SK-N-SH (cell line): ENCODE measurements at regions not wholly inside any gene's neighbourhood (a gene's known extent, or its start where the extent isn't known, plus 50 kb on each side); places are given as distances from the start of the nearest gene placed in this dataset.

Experiments used
- CTCF ChIA-PET: fragments of 300-600, 350-600 bp; formaldehyde crosslinking; extraction: SDS; loops from one replicate; lab custom pipeline; 2021; lab: Yijun Ruan, JAX
- POLR2A ChIA-PET: fragments of 350-600 bp; sonication (Branson Sonifier 250); formaldehyde crosslinking; extraction: SDS; loops from one replicate; lab custom pipeline; 2020; ENCODE audit warnings: antibody characterized with exemption, inconsistent platforms; lab: Yijun Ruan, JAX
- DNase-seq: peaks from one replicate; pipeline ENCODE4 v3.0.0; 2012
- H2AFZ ChIP-seq: fragments of 200-600 bp; sonication (generic); 2 replicates; pipeline ENCODE4 v1.8.1; 2016; ENCODE audit warnings: antibody characterized with exemption, mild to moderate bottlenecking, low read depth
- H3F3A ChIP-seq: fragments of 200-600 bp; sonication (generic); replicated peaks from 2 replicates; pipeline ENCODE3; 2016; ENCODE audit warnings: antibody characterized with exemption, mild to moderate bottlenecking; ENCODE audit not compliant: insufficient read depth
- H3K27ac ChIP-seq, 2 experiments: fragments of 200-500 bp in 1 of 2; fragments of 200-600 bp in 1 of 2; sonication (Bioruptor generic) in 1 of 2; sonication (generic), shearing (Covaris generic) in 1 of 2; 2 replicates each; pipeline versions ENCODE4 v1.5.1 to v1.6.1; 2014 to 2016; ENCODE audit warnings: low read depth in 2 of 2, inconsistent platforms in 1 of 2, low read length in 1 of 2, mild to moderate bottlenecking in 1 of 2, mixed read lengths in 1 of 2
- H3K27me3 ChIP-seq: fragments of 200-600 bp; sonication (generic), shearing (Covaris generic); 2 replicates; pipeline ENCODE4 v1.6.1; 2016; ENCODE audit warnings: mixed run types; ENCODE audit not compliant: insufficient read depth
- H3K36me3 ChIP-seq, 2 experiments: fragments of 200-500 bp in 1 of 2; fragments of 200-600 bp in 1 of 2; sonication (Bioruptor generic) in 1 of 2; sonication (generic) in 1 of 2; replicated peaks in 1 of 2; 2 replicates each; pipeline versions ENCODE3 to v1.5.1; 2014 to 2016; ENCODE audit warnings: low read length in 1 of 2, mild to moderate bottlenecking in 1 of 2; ENCODE audit not compliant: insufficient read depth in 2 of 2, control insufficient read depth in 1 of 2
- H3K4me1 ChIP-seq, 2 experiments: fragments of 200-500 bp in 1 of 2; fragments of 200-600 bp in 1 of 2; sonication (Bioruptor generic) in 1 of 2; sonication (generic), shearing (Covaris generic) in 1 of 2; 2 replicates each; pipeline versions ENCODE4 v1.5.1 to v1.6.1; 2014 to 2016; ENCODE audit warnings: low read depth in 1 of 2, low read length in 1 of 2, mixed run types in 1 of 2; ENCODE audit not compliant: insufficient read depth in 2 of 2, control insufficient read depth in 1 of 2
- H3K4me2 ChIP-seq: fragments of 200-600 bp; sonication (generic), shearing (Covaris generic); 2 replicates; pipeline ENCODE4 v1.6.1; 2017; ENCODE audit warnings: mixed run types
- H3K4me3 ChIP-seq, 2 experiments: fragments of 200-500 bp in 1 of 2; fragments of 200-600 bp in 1 of 2; sonication (Bioruptor generic) in 1 of 2; sonication (generic), shearing (Covaris generic) in 1 of 2; 2 replicates each; pipeline versions ENCODE4 v1.5.1 to v1.8.1; 2014 to 2016; ENCODE audit warnings: low read depth in 2 of 2, inconsistent platforms in 1 of 2, low read length in 1 of 2, mild to moderate bottlenecking in 1 of 2, mixed read lengths in 1 of 2, moderate library complexity in 1 of 2
- H3K79me2 ChIP-seq: fragments of 200-600 bp; sonication (generic); 2 replicates; pipeline ENCODE4 v1.8.1; 2017; ENCODE audit warnings: mild to moderate bottlenecking; ENCODE audit not compliant: insufficient read depth
- H3K9ac ChIP-seq: fragments of 200-600 bp; sonication (generic); 2 replicates; pipeline ENCODE4 v1.6.1; 2017; ENCODE audit warnings: mixed run types
- H3K9me2 ChIP-seq: fragments of 200-600 bp; sonication (generic); 2 replicates; pipeline ENCODE4 v1.6.1; 2017; ENCODE audit warnings: mixed run types
- H3K9me3 ChIP-seq: fragments of 200-600 bp; sonication (generic); 2 replicates; pipeline ENCODE4 v1.6.1; 2017; ENCODE audit warnings: mixed run types, mild to moderate bottlenecking, moderate library complexity
- H4K20me1 ChIP-seq: fragments of 200-600 bp; sonication (generic); 2 replicates; pipeline ENCODE4 v1.6.1; 2017; ENCODE audit warnings: mild to moderate bottlenecking, mixed run types; ENCODE audit not compliant: insufficient read depth
- ELF1 ChIP-seq: IDR thresholded peaks from 2 replicates; pipeline ENCODE4 v1.4.0; 2012
- EP300 ChIP-seq, 2 experiments: IDR thresholded peaks; 2 replicates each; pipeline versions ENCODE4 v1.4.0 to v1.6.1; 2012; ENCODE audit warnings: borderline replicate concordance in 1 of 2, low read depth in 1 of 2, low read length in 1 of 2
- FOXM1 ChIP-seq: IDR thresholded peaks from 2 replicates; pipeline ENCODE4 v1.4.0; 2012; ENCODE audit warnings: low read depth, mild to moderate bottlenecking
- GABPA ChIP-seq: IDR thresholded peaks from 2 replicates; pipeline ENCODE4 v1.4.0; 2012; ENCODE audit warnings: low read depth, mild to moderate bottlenecking
- MEF2A ChIP-seq: IDR thresholded peaks from 2 replicates; pipeline ENCODE4 v1.4.0; 2012; ENCODE audit warnings: low read depth, borderline replicate concordance
- MXI1 ChIP-seq: IDR thresholded peaks from 2 replicates; pipeline ENCODE4 v1.6.1; 2012; ENCODE audit warnings: mild to moderate bottlenecking, low read depth, low read length, improper control_type of control experiment
- NFIC ChIP-seq: IDR thresholded peaks from 2 replicates; pipeline ENCODE4 v1.4.0; 2012; ENCODE audit warnings: borderline replicate concordance
- POLR2AphosphoS5 ChIP-seq: IDR thresholded peaks from 2 replicates; pipeline ENCODE4 v1.6.1; 2012; ENCODE audit warnings: low read depth, low read length
- RAD21 ChIP-seq: IDR thresholded peaks from 2 replicates; pipeline ENCODE4 v1.6.1; 2012; ENCODE audit warnings: mild to moderate bottlenecking, low read length
- RFX5 ChIP-seq: IDR thresholded peaks from 2 replicates; pipeline ENCODE4 v1.6.1; 2012; ENCODE audit warnings: mild to moderate bottlenecking, improper control_type of control experiment, low read length
- SMC3 ChIP-seq: IDR thresholded peaks from 2 replicates; pipeline ENCODE4 v1.6.1; 2012; ENCODE audit warnings: low read depth, low read length, improper control_type of control experiment
- TAF1 ChIP-seq: IDR thresholded peaks from 2 replicates; pipeline ENCODE4 v1.6.1; 2012; ENCODE audit warnings: low read depth, mild to moderate bottlenecking, low read length, moderate library complexity, borderline replicate concordance
- TCF12 ChIP-seq: IDR thresholded peaks from 2 replicates; pipeline ENCODE4 v1.4.0; 2012
- WGBS: methylation state at CpG from one replicate; pipeline ENCODE4 v1.1.6; 2017; ENCODE audit warnings: low lambda C conversion rate; 5-methylcytosine and 5-hydroxymethylcytosine counted together
- TF ChIP-seq, protein P1 (sequence below): fragments of 150-350 bp; IDR thresholded peaks from 2 replicates; pipeline ENCODE4 v1.6.1; 2017; ENCODE audit warnings: antibody characterized with exemption, low read length, low read depth, borderline replicate concordance
- TF ChIP-seq, protein P2 (sequence below): fragments of 150-350 bp; IDR thresholded peaks from 2 replicates; pipeline ENCODE4 v1.6.1; 2016; ENCODE audit warnings: mild to moderate bottlenecking, low read depth, low read length
- TF ChIP-seq, protein P3 (sequence below): IDR thresholded peaks from 2 replicates; pipeline ENCODE4 v1.4.0; 2012; ENCODE audit warnings: low read depth
- TF ChIP-seq, protein P4 (sequence below): fragments of 200-600 bp; sonication (generic); IDR thresholded peaks from 2 replicates; pipeline ENCODE4 v1.6.1; 2017; ENCODE audit warnings: antibody characterized with exemption, mild to moderate bottlenecking, moderate library complexity

DNA sequence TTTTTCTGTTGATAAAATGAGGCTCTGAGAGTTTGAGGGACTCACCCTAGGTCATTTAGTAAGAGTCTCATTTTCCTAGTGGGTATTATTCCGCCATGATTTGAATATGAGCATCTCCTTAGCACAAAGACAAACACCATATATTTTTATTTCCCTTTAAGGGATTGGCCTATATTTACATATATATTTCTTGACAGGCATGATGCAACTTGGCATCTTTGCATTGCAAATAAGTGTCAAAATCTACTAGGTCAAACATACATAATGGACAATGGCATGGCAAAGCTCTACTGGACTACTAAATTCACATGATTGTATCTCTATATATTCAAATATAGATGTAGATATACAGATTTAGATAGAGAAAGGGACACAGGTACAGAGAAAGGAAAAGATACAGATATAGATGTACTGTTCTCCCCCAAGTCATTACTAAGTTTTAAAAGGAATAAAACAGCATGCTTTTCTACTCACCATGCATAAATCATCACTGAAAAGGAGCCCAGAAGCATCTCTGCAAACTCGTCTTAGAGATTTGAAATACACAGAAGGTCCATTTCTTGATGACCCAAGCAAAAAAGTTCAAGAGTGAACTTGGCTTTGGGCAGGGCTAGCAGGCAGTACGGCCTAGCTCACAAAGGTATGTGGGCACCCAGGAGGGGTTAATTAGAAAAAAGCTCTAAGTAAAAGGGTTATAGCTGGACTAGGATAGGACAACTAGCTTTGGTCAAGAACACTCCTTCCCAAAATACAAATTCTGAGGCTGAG is 495.8 kb downstream of the NTRK3 start:
- H3K4me1 ChIP-seq = peaks cover 11 to 30% of the 10 kb centered on the region in 2 experiments
- H2AFZ ChIP-seq = no peak overlapping the region
- peaks cover 18% of the 10 kb centered on the region for H3F3A ChIP-seq
- TF ChIP-seq, protein P1, sequence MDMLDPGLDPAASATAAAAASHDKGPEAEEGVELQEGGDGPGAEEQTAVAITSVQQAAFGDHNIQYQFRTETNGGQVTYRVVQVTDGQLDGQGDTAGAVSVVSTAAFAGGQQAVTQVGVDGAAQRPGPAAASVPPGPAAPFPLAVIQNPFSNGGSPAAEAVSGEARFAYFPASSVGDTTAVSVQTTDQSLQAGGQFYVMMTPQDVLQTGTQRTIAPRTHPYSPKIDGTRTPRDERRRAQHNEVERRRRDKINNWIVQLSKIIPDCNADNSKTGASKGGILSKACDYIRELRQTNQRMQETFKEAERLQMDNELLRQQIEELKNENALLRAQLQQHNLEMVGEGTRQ = no peak
- TF ChIP-seq, protein P2, sequence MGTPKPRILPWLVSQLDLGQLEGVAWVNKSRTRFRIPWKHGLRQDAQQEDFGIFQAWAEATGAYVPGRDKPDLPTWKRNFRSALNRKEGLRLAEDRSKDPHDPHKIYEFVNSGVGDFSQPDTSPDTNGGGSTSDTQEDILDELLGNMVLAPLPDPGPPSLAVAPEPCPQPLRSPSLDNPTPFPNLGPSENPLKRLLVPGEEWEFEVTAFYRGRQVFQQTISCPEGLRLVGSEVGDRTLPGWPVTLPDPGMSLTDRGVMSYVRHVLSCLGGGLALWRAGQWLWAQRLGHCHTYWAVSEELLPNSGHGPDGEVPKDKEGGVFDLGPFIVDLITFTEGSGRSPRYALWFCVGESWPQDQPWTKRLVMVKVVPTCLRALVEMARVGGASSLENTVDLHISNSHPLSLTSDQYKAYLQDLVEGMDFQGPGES = no peak
- TF ChIP-seq ELF1 = no peak
- TF ChIP-seq FOXM1 = no peak
- no peak for TF ChIP-seq RAD21
- TF ChIP-seq NFIC = no peak
- no peak for TF ChIP-seq MXI1
- H3K27me3 ChIP-seq = no peaks in the 10 kb centered on the region
- no peaks in the 10 kb centered on the region for H3K36me3 ChIP-seq
- H3K27ac ChIP-seq = no peak overlapping the region
- H3K4me3 ChIP-seq = no peak overlapping the region
- no peak for DNase-seq
- no peaks in the 10 kb centered on the region for H3K9me2 ChIP-seq
- ChIA-PET CTCF (no interaction called here), POLR2A (no interaction called here)
- H4K20me1 ChIP-seq = no peaks in the 10 kb centered on the region
- H3K79me2 ChIP-seq = no peaks in the 10 kb centered on the region
- 78% methylated on average over 3 of the region's 3 CpGs for WGBS
- H3K9ac ChIP-seq = no peak overlapping the region
- no peaks in the 10 kb centered on the region for H3K9me3 ChIP-seq
- H3K4me2 ChIP-seq = no peak overlapping the region

DNA sequence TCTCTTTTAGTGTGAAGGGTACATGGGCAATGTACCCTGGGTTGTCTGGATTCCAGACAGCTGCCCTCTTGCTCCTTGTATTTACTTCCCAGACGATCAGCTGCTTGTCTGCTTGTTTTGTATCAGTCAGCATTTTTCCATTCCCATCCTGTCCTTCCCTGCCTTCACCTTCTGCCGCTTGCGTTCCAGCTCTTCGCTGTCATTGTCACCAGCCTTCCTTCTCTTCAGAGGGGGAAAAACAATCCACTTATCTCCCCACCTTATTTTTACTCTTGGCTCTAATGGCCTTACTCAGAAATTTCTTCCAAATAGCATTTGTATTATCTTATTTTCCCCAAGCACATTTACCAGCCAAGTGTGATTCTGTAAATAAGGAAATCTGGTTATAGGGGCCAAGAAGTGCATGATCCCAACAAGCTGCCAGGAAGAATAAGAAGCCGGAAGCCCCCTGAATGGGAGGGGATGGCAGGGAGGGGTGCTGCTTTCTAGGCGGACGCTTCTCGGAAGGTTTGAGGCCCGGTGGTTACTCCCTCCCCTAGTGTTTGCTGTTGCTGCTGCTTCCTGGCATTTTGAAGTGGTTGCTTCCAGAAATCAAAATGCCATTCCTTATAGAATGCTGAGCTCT is 497.6 kb downstream of the NTRK3 start:
- H4K20me1 ChIP-seq = no peaks in the 10 kb centered on the region
- no peaks in the 10 kb centered on the region for H3K36me3 ChIP-seq
- no peak overlapping the region for H3K4me3 ChIP-seq
- no peak overlapping the region for H2AFZ ChIP-seq
- 86% methylated on average over 9 of the region's 9 CpGs for WGBS
- no peaks in the 10 kb centered on the region for H3K9me3 ChIP-seq
- no peak overlapping the region for H3K27ac ChIP-seq
- POLR2A ChIA-PET = no interaction called here
- no peaks in the 10 kb centered on the region for H3K9me2 ChIP-seq
- no peak for DNase-seq
- no peak overlapping the region for H3K4me2 ChIP-seq
- no peak overlapping the region for H3K9ac ChIP-seq
- H3F3A ChIP-seq = peaks cover 6% of the 10 kb centered on the region
- no peaks in the 10 kb centered on the region for H3K27me3 ChIP-seq
- peaks cover 4 to 18% of the 10 kb centered on the region in 2 experiments; a peak in 3 of 4 replicates for H3K4me1 ChIP-seq
- H3K79me2 ChIP-seq = no peaks in the 10 kb centered on the region
- CTCF ChIA-PET = interaction anchor here (1.4 to 1.5 kb wide), 2 partner anchors 10 to 12 kb away, joined by 3 to 6 read pairs; no protein-coding TSS in a partner anchor
- no peak for TF ChIP-seq MXI1
- TF ChIP-seq TCF12 = no peak
- TF ChIP-seq GABPA = no peak
- no peak for TF ChIP-seq MEF2A
- TF ChIP-seq, protein P3, sequence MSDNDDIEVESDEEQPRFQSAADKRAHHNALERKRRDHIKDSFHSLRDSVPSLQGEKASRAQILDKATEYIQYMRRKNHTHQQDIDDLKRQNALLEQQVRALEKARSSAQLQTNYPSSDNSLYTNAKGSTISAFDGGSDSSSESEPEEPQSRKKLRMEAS = no peak
- no peak for TF ChIP-seq FOXM1
- no peak for TF ChIP-seq SMC3
- TF ChIP-seq, protein P1 = no peak
- no peak for TF ChIP-seq TAF1
- TF ChIP-seq, protein P4, sequence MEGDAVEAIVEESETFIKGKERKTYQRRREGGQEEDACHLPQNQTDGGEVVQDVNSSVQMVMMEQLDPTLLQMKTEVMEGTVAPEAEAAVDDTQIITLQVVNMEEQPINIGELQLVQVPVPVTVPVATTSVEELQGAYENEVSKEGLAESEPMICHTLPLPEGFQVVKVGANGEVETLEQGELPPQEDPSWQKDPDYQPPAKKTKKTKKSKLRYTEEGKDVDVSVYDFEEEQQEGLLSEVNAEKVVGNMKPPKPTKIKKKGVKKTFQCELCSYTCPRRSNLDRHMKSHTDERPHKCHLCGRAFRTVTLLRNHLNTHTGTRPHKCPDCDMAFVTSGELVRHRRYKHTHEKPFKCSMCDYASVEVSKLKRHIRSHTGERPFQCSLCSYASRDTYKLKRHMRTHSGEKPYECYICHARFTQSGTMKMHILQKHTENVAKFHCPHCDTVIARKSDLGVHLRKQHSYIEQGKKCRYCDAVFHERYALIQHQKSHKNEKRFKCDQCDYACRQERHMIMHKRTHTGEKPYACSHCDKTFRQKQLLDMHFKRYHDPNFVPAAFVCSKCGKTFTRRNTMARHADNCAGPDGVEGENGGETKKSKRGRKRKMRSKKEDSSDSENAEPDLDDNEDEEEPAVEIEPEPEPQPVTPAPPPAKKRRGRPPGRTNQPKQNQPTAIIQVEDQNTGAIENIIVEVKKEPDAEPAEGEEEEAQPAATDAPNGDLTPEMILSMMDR = no peak
- no peak for TF ChIP-seq EP300 (IDR thresholded peaks at IDR 0.05; ENCODE audit: borderline replicate concordance in 1 of 2, low read depth in 1 of 2, low read length in 1 of 2)
- no peak for TF ChIP-seq POLR2AphosphoS5
- no peak for TF ChIP-seq RFX5
